Lower lobe of right lung (tissue), 2 donors: ENCODE measurements at regions not wholly inside any gene's neighbourhood (a gene's known extent, or its start where the extent isn't known, plus 50 kb on each side); places are given as distances from the start of the nearest gene placed in this dataset.

Experiments used
- ATAC-seq, 2 donors: fragments of 200-7000 bp; cut with Tn5 transposase; one replicate each; pipeline ENCODE4 v1.9.1; 2020 to 2022; ENCODE audit warnings: mild to moderate bottlenecking in 2 of 2, moderate library complexity in 2 of 2
- DNase-seq: peaks from one replicate; pipeline ENCODE4 v3.0.0-alpha.2; 2020
- H3K27ac ChIP-seq: fragments of 200-600 bp; one replicate; pipeline ENCODE4 v1.8.0; 2022
- H3K27me3 ChIP-seq: fragments of 200-600 bp; one replicate; pipeline ENCODE4 v1.8.0; 2022; ENCODE audit warnings: low read depth
- H3K36me3 ChIP-seq: fragments of 200-600 bp; one replicate; pipeline ENCODE4 v1.8.0; 2022; ENCODE audit warnings: mild to moderate bottlenecking
- H3K4me1 ChIP-seq: fragments of 200-600 bp; one replicate; pipeline ENCODE4 v1.8.0; 2022
- H3K4me3 ChIP-seq: fragments of 200-600 bp; one replicate; pipeline ENCODE4 v1.8.0; 2022; ENCODE audit warnings: mild to moderate bottlenecking
- H3K9me3 ChIP-seq: fragments of 200-600 bp; one replicate; pipeline ENCODE4 v1.8.0; 2022
- CTCF ChIP-seq: fragments of 200-600 bp; IDR thresholded peaks from one replicate; pipeline ENCODE4 v1.8.0; 2022; ENCODE audit warnings: antibody characterized with exemption, mild to moderate bottlenecking
- intact Hi-C: fragments of 100-400 bp; cut with DNase I; formaldehyde crosslinking; loops from one replicate; pipeline ENCODE4 v1.11.0; 2022
- donor health status: DM: no; HTN: yes; CAD: no; lungs with severe emphysema.

GRCh38 chr3:170711786-170712185 lies 125.9 kb upstream of the SLC7A14 start:
- Histone ChIP-seq H3K36me3 (no peaks in the 10 kb centered on the region), H3K4me3 (no peak overlapping the region), H3K9me3 (no peaks in the 10 kb centered on the region), H3K27ac (no peak overlapping the region), H3K27me3 (no peaks in the 10 kb centered on the region), H3K4me1 (no peaks in the 10 kb centered on the region)
- intact Hi-C loops, result no loop called here
- TF ChIP-seq CTCF, result no peak
- ATAC-seq, result no peak
- DNase-seq, result no peak

GRCh38 chr3:170709046-170709445 lies 123.2 kb upstream of the SLC7A14 start:
- Histone ChIP-seq H3K4me3 (no peak overlapping the region), H3K27me3 (no peaks in the 10 kb centered on the region), H3K9me3 (no peaks in the 10 kb centered on the region), H3K4me1 (no peaks in the 10 kb centered on the region), H3K36me3 (no peaks in the 10 kb centered on the region), H3K27ac (no peak overlapping the region)
- no peak for ATAC-seq
- intact Hi-C loops, result no loop called here
- no peak for TF ChIP-seq CTCF
- no peak for DNase-seq

GRCh38 chr3:170707899-170708298 lies 122.0 kb upstream of the SLC7A14 start:
- H3K9me3 ChIP-seq, result no peaks in the 10 kb centered on the region
- intact Hi-C loops, result no loop called here
- H3K36me3 ChIP-seq, result no peaks in the 10 kb centered on the region
- H3K27ac ChIP-seq, result no peak overlapping the region
- ATAC-seq (no peak), DNase-seq (no peak)
- no peaks in the 10 kb centered on the region for H3K4me1 ChIP-seq
- TF ChIP-seq CTCF, result no peak
- no peaks in the 10 kb centered on the region for H3K27me3 ChIP-seq
- no peak overlapping the region for H3K4me3 ChIP-seq

- no peaks in the 10 kb centered on the region for H3K4me1 ChIP-seq
- TF ChIP-seq CTCF, result no peak
- intact Hi-C loops, result no loop called here
- no peak for DNase-seq
- no peak overlapping the region for H3K4me3 ChIP-seq
- H3K36me3 ChIP-seq, result no peaks in the 10 kb centered on the region
- no peak overlapping the region for H3K27ac ChIP-seq
- no peaks in the 10 kb centered on the region for H3K9me3 ChIP-seq
- ATAC-seq, result no peak
- no peaks in the 10 kb centered on the region for H3K27me3 ChIP-seq
Observed at GRCh38 chr3:170705131-170705530, 119.3 kb upstream of the SLC7A14 start.

- Histone ChIP-seq H3K4me1 (no peaks in the 10 kb centered on the region), H3K36me3 (no peaks in the 10 kb centered on the region), H3K27me3 (no peaks in the 10 kb centered on the region), H3K9me3 (no peaks in the 10 kb centered on the region), H3K4me3 (no peak overlapping the region), H3K27ac (no peak overlapping the region)
- no peak for TF ChIP-seq CTCF
- intact Hi-C loops, result no loop called here
- ATAC-seq (no peak), DNase-seq (no peak)
Observed at GRCh38 chr3:170703121-170703588, 117.3 kb upstream of the SLC7A14 start.
